ENCODE measurements at regions not wholly inside any gene's neighbourhood (a gene's known extent, or its start where the extent isn't known, plus 50 kb on each side); places are given as distances from the start of the nearest gene placed in this dataset.

DNA sequence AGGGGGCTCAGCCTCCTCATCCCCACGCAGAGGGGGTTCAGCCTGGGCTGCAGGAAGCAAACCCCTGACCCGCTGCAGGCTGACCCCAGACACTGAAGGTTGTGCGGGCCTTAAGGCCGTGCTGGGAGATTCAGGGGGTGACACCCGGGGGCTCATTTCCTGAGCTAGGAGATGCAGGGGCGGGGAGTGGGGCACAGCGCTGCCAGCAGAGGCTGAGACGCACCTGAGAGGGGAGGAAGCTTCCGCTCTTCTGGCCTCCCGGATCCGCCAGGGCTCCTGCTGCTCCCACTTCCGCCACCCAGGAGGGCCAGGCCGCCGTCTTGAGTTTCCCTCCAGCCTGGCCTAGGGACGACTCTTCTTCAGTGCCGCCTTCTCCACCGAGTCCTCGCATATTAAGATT lies 173.2 kb upstream of the FOXF1 start:
- TF ChIP-seq CTCF (IDR thresholded peaks at IDR 0.05; ENCODE audit: insufficient read depth, low read depth, low read length): no peak
- TF ChIP-seq EZH2 (IDR thresholded peaks at IDR 0.05; ENCODE audit: insufficient read depth, low read length): no peak

Data from astrocyte (in vitro differentiated cells and primary cell).